ENCODE measurements at regions not wholly inside any gene's neighbourhood (a gene's known extent, or its start where the extent isn't known, plus 50 kb on each side); places are given as distances from the start of the nearest gene placed in this dataset.

DNA sequence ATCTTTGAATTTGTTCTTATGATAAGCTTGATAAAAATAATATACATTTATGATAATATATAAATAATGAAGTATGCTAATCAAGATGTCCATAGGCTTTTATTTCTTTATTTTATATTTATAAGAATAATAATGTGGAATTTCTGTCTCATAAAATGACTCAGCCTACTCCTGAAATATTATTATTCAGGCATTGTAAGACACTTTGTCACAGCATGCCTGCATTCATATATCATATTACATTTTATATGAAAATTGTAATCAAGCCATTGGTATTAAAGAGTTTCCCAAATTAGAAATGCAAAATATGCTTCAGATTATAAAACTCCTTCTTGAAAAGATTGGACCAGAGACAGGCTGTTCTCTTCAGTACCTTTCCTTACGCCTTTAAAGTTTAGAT, 1303.7 kb upstream of the CADM2 start:
- in situ Hi-C loops (cut with MboI; ENCODE audit: low sequenced_read_pairs, unreplicated experiment) = no loop called here
- no peak for TF ChIP-seq CTCF (IDR thresholded peaks at IDR 0.05; ENCODE audit: borderline replicate concordance, control extremely low read depth, extremely low read depth, insufficient read depth, missing control alignments)
- no peak for DNase-seq (ENCODE audit: low spot score)

DNA sequence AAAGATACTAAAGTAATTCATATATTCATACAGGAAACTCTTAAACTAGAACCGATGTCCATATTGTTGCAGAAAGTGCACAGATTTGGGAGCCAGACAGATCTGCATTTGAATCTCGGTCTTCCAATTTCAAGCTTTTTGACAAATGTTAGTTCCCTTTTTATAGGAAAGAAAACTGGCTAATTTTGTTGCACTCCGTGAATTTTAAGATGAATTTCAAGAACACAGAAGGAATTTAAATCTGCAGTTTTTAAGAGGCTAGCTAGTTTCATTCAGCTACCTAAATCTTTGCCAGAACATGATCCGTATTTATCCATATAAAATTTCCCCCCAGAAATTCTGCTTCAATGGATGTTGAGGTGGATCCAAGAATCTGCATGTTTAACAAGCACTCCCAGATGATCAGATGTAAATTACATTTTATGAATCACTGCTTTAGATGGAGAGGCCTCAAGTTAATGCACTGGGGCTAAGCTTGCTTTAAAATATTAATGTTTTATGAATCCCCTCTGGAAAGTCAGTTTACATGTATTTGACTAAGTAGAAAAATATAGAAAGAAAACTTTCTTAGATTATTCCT, 1296.3 kb upstream of the CADM2 start:
- DNase-seq (ENCODE audit: low spot score) = no peak
- in situ Hi-C loops (cut with MboI; ENCODE audit: low sequenced_read_pairs, unreplicated experiment) = no loop called here

DNA sequence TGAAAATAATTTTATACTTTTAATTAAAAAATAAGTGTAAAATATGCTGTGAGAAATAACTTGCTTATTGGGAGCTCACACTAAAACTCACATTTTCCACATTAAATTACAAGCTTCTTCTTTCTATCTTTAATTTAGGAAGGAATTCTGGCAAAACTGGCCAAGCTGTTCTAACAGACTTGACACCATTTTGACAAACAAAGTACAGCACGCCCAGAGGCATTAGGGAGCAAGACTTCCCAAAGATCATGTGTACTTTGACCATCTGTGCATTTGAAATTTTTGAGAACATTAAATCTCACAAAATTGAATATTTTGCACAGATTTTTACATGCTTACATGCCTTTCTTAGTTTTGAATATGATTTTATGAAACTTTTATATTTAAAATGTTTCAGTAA, 1288.4 kb upstream of the CADM2 start:
- TF ChIP-seq CTCF (IDR thresholded peaks at IDR 0.05; ENCODE audit: borderline replicate concordance, control extremely low read depth, extremely low read depth, insufficient read depth, missing control alignments) = no peak
- no peak for DNase-seq (ENCODE audit: low spot score)
- in situ Hi-C loops (cut with MboI; ENCODE audit: low sequenced_read_pairs, unreplicated experiment) = no loop called here

More for the DNA sequence above, 1296.3 kb upstream of the CADM2 start:
- TF ChIP-seq CTCF (IDR thresholded peaks at IDR 0.05; ENCODE audit: borderline replicate concordance, control extremely low read depth, extremely low read depth, insufficient read depth, missing control alignments) = no peak

GRCh38 chr3:83683937-83684598, 1274.7 kb upstream of the CADM2 start:
- DNase-seq (ENCODE audit: low spot score) = no peak
- in situ Hi-C loops (cut with MboI; ENCODE audit: low sequenced_read_pairs, unreplicated experiment) = no loop called here
- no peak for TF ChIP-seq CTCF (IDR thresholded peaks at IDR 0.05; ENCODE audit: borderline replicate concordance, control extremely low read depth, extremely low read depth, insufficient read depth, missing control alignments)

DNA sequence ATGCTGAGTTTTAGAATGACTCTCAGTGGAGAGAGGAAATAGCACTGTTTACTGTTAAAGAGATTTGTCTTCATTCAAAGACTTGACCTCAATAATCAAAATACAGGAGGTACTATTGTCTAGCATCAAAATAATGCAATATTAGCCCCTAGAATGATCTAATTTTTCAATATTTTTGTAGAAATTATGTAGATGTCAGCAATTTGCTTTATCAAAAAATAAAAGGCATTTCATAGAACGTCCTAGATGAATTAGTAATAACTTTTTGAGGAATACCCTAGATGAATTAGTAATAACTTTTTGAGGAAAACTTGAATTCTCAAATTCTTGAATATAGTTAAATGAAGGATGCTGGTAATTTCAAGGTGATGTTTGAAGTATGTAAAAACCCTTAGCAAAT, 1252.1 kb upstream of the CADM2 start:
- DNase-seq (ENCODE audit: low spot score) = no peak
- no peak for TF ChIP-seq CTCF (IDR thresholded peaks at IDR 0.05; ENCODE audit: borderline replicate concordance, control extremely low read depth, extremely low read depth, insufficient read depth, missing control alignments)
- in situ Hi-C loops (cut with MboI; ENCODE audit: low sequenced_read_pairs, unreplicated experiment) = no loop called here

DNA sequence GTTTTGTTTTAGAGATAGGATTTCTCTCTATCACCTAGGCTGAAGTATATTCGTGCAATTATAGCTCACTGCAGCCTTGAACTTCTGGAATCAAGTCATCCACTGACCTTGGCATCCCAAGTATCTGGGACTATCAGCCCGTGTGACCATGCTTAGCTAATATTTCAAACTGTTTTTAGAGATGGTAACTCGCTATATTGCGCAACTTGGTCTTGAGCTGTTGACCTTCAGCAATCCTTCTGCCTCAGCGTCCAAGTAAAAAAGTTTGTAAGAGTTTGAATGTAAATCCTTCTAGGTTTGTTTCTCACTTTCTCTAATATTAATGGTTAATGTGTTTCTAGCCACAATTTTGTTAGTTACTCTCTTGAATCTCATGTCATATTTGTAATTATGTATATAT, 1243.5 kb upstream of the CADM2 start:
- DNase-seq (ENCODE audit: low spot score) = no peak
- in situ Hi-C loops (cut with MboI; ENCODE audit: low sequenced_read_pairs, unreplicated experiment) = no loop called here
- TF ChIP-seq CTCF (IDR thresholded peaks at IDR 0.05; ENCODE audit: borderline replicate concordance, control extremely low read depth, extremely low read depth, insufficient read depth, missing control alignments) = no peak
